Activated CD8-positive, alpha-beta memory T cell treated with anti-CD3 and anti-CD28 coated beads, Interleukin-2, amount 50 U/mL, for 4 hours (primary cell): ENCODE measurements at regions not wholly inside any gene's neighbourhood (a gene's known extent, or its start where the extent isn't known, plus 50 kb on each side); places are given as distances from the start of the nearest gene placed in this dataset.

Experiments
- DNase-seq: peaks from one replicate; pipeline ENCODE4 v3.0.0-alpha.2; 2020

DNA sequence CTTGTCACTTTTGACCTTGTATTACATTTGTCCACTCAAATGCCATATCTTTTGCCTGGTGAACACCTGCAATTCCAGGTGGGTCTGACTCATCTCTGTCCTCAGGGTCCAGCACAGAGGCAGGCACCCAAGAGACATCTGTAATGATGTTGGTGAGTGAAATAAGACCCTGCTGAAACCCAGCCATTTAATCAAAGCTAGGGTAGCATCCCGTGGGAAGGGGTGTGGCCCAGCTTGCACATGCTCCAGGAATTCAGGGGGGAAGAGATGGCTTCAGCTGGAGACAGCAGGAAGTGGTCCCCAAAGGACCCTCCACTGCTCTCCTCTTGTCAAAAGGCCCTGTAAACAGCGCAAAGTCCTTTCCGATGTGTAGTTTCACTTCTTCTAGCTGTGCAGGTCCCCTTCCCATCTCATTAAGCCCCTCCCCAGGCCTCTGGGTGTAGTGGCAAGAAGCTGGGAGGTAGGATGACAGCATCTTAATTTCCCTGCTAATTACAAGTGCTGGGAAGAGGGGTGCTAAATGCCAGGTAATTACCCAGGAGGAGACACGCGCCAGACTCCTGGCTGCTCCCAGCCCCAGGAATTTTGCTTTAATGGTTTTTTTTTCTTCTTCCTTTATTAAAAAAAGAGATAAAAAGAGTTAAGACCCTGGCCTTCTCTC lies 54.4 kb upstream of the TRABD2B start:
- DNase-seq, result no peak

DNA sequence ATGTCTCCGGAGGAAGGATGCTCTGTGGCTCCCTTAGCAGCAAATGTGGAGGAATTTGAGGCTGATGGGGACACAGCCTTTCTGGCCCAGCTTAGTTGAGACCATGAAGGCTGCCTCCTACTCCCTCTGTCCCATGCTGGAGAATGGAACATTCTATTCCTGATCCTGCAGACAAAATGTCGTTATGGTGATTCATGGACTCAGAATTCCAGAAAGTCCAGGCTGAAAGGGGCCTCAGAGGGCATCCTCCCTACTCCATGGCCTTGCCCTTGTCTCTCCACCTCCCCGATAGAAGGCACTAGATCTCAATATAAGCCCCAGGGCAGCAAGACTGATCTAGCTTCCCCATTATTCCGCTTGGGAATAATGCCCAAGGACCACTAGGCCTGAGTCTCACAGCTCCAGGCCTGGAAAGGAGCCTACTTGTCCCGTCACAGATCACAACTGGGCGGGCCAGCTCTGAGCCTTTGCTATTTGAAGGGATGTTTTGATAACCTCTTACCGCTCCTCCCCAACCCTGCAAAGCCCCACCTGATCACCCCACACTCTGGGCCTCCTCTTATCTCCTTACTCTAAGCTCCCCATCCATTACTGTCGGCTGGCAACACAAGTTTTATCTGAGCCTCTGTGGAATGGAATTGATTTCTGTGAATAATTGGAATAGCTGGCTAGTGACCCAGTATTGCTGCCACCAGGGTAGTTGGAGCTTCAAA lies 52.8 kb upstream of the TRABD2B start:
- no peak for DNase-seq

DNA sequence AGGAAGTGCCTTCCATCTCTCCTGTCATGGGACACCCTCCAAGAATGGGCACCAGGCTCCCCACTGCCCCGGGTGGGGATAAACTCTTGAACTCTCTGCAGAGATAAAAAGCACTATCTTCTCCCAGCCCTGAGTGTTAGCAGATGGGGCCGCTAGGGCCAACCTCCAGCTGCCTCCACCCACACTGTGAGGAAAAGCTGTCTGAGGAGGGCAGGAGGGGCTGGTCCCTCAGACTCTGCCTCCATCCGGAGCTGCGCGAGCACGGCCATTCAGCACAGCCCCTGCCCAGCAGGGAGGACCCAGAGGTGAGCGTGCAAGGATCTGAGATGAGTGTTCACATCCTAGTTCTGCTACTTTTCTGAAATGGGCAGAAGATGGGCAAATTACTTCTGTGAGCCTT lies 51.8 kb upstream of the TRABD2B start:
- DNase-seq, result no peak

DNA sequence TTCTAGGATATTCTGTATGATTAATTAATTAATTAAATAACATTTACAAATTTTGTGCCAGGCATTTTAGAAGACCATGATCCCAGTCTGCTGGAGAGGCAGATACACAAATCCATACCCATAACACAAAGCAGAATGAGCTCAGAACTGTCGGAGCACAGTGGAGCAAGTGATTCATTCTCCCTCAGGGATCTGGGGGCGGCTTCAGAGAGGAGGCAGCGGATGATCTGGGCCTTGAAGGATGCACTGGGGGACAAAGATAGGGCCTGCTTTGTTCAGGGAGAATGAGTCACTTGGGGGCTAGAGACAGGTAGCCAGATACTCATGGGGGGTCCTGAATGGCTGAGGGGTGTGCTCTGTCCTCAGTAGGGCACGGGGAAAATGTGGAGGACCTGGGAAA lies 50.9 kb upstream of the TRABD2B start:
- no peak for DNase-seq

DNA sequence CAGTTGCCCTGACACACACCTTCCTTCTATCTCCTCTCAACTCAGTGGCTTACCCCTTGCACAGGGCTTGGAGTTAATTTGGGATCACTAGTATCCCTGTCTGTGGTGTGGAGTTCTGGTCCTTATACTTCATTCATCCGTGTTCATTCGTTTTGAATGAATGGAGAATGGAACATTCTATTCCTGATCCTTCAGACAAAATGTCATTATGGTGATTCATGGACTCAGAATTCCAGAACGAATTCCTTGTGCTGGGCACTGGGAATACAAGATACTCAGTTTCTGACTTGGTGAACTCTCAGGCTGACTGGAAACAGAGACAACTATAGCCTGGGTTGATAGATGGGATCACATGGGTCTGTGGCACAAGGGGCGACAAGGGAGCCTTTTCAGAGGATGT lies 49.9 kb upstream of the TRABD2B start:
- no peak for DNase-seq
